ENCODE measurements at regions not wholly inside any gene's neighbourhood (a gene's known extent, or its start where the extent isn't known, plus 50 kb on each side); places are given as distances from the start of the nearest gene placed in this dataset.

- H3K4me1 ChIP-seq (ENCODE audit: insufficient read depth, low read length) = no peaks in the 10 kb centered on the region
- H3K9me3 ChIP-seq (ENCODE audit: low read length) = no peaks in the 10 kb centered on the region
- H3K4me3 ChIP-seq (ENCODE audit: low read depth in 1 of 2, low read length in 2 of 2) = no peak overlapping the region
- H3K9ac ChIP-seq (ENCODE audit: low read length) = no peak overlapping the region
- H3K27ac ChIP-seq (ENCODE audit: low read depth, low read length) = no peak overlapping the region
- no peaks in the 10 kb centered on the region for H3K36me3 ChIP-seq (ENCODE audit: insufficient read depth, low read length)
- no peaks in the 10 kb centered on the region for H3K27me3 ChIP-seq (ENCODE audit: control insufficient read depth in 1 of 2, insufficient read depth in 2 of 2, low read length in 2 of 2)
These were observed 423.4 kb downstream of the FOXO1 start for GRCh38 chr13:40243047-40243446.

GRCh38 chr13:40243982-40244381, 422.5 kb downstream of the FOXO1 start:
- no peak overlapping the region for H3K27ac ChIP-seq (ENCODE audit: low read depth, low read length)
- H3K9me3 ChIP-seq (ENCODE audit: low read length) = no peaks in the 10 kb centered on the region
- H3K36me3 ChIP-seq (ENCODE audit: insufficient read depth, low read length) = no peaks in the 10 kb centered on the region
- no peaks in the 10 kb centered on the region for H3K27me3 ChIP-seq (ENCODE audit: control insufficient read depth in 1 of 2, insufficient read depth in 2 of 2, low read length in 2 of 2)
- no peak overlapping the region for H3K9ac ChIP-seq (ENCODE audit: low read length)
- H3K4me1 ChIP-seq (ENCODE audit: insufficient read depth, low read length) = no peaks in the 10 kb centered on the region
- H3K4me3 ChIP-seq (ENCODE audit: low read depth in 1 of 2, low read length in 2 of 2) = no peak overlapping the region

GRCh38 chr13:40245567-40245966, 420.9 kb downstream of the FOXO1 start:
- no peak overlapping the region for H3K27ac ChIP-seq (ENCODE audit: low read depth, low read length)
- H3K9me3 ChIP-seq (ENCODE audit: low read length) = no peaks in the 10 kb centered on the region
- H3K4me1 ChIP-seq (ENCODE audit: insufficient read depth, low read length) = no peaks in the 10 kb centered on the region
- H3K27me3 ChIP-seq (ENCODE audit: control insufficient read depth in 1 of 2, insufficient read depth in 2 of 2, low read length in 2 of 2) = no peaks in the 10 kb centered on the region
- no peak overlapping the region for H3K4me3 ChIP-seq (ENCODE audit: low read depth in 1 of 2, low read length in 2 of 2)
- no peak overlapping the region for H3K9ac ChIP-seq (ENCODE audit: low read length)
- H3K36me3 ChIP-seq (ENCODE audit: insufficient read depth, low read length) = no peaks in the 10 kb centered on the region

- Histone ChIP-seq H3K9ac (ENCODE audit: low read length) (no peak overlapping the region), H3K36me3 (ENCODE audit: insufficient read depth, low read length) (no peaks in the 10 kb centered on the region), H3K4me1 (ENCODE audit: insufficient read depth, low read length) (no peaks in the 10 kb centered on the region), H3K27ac (ENCODE audit: low read depth, low read length) (no peak overlapping the region), H3K27me3 (ENCODE audit: control insufficient read depth in 1 of 2, insufficient read depth in 2 of 2, low read length in 2 of 2) (no peaks in the 10 kb centered on the region), H3K9me3 (ENCODE audit: low read length) (no peaks in the 10 kb centered on the region), H3K4me3 (ENCODE audit: low read depth in 1 of 2, low read length in 2 of 2) (no peak overlapping the region)
These were observed 418.6 kb downstream of the FOXO1 start for GRCh38 chr13:40247845-40248244.

GRCh38 chr13:40251343-40252032, 415.0 kb downstream of the FOXO1 start:
- H3K36me3 ChIP-seq (ENCODE audit: insufficient read depth, low read length) = no peaks in the 10 kb centered on the region
- H3K9ac ChIP-seq (ENCODE audit: low read length) = no peak overlapping the region
- no peaks in the 10 kb centered on the region for H3K9me3 ChIP-seq (ENCODE audit: low read length)
- H3K4me3 ChIP-seq (ENCODE audit: low read depth in 1 of 2, low read length in 2 of 2) = no peak overlapping the region
- no peaks in the 10 kb centered on the region for H3K27me3 ChIP-seq (ENCODE audit: control insufficient read depth in 1 of 2, insufficient read depth in 2 of 2, low read length in 2 of 2)
- H3K4me1 ChIP-seq (ENCODE audit: insufficient read depth, low read length) = no peaks in the 10 kb centered on the region
- no peak overlapping the region for H3K27ac ChIP-seq (ENCODE audit: low read depth, low read length)

GRCh38 chr13:40252241-40252640, 414.2 kb downstream of the FOXO1 start:
- H3K4me1 ChIP-seq (ENCODE audit: insufficient read depth, low read length) = no peaks in the 10 kb centered on the region
- no peaks in the 10 kb centered on the region for H3K27me3 ChIP-seq (ENCODE audit: control insufficient read depth in 1 of 2, insufficient read depth in 2 of 2, low read length in 2 of 2)
- H3K4me3 ChIP-seq (ENCODE audit: low read depth in 1 of 2, low read length in 2 of 2) = no peak overlapping the region
- H3K9me3 ChIP-seq (ENCODE audit: low read length) = no peaks in the 10 kb centered on the region
- H3K9ac ChIP-seq (ENCODE audit: low read length) = no peak overlapping the region
- no peaks in the 10 kb centered on the region for H3K36me3 ChIP-seq (ENCODE audit: insufficient read depth, low read length)
- no peak overlapping the region for H3K27ac ChIP-seq (ENCODE audit: low read depth, low read length)

GRCh38 chr13:40252676-40253075, 413.8 kb downstream of the FOXO1 start:
- Histone ChIP-seq H3K27me3 (ENCODE audit: control insufficient read depth in 1 of 2, insufficient read depth in 2 of 2, low read length in 2 of 2) (no peaks in the 10 kb centered on the region), H3K27ac (ENCODE audit: low read depth, low read length) (no peak overlapping the region), H3K36me3 (ENCODE audit: insufficient read depth, low read length) (no peaks in the 10 kb centered on the region), H3K4me3 (ENCODE audit: low read depth in 1 of 2, low read length in 2 of 2) (no peak overlapping the region), H3K4me1 (ENCODE audit: insufficient read depth, low read length) (no peaks in the 10 kb centered on the region), H3K9ac (ENCODE audit: low read length) (no peak overlapping the region), H3K9me3 (ENCODE audit: low read length) (no peaks in the 10 kb centered on the region)

GRCh38 chr13:40254394-40254793, 412.0 kb downstream of the FOXO1 start:
- H3K27ac ChIP-seq (ENCODE audit: low read depth, low read length) = no peak overlapping the region
- no peaks in the 10 kb centered on the region for H3K36me3 ChIP-seq (ENCODE audit: insufficient read depth, low read length)
- H3K9ac ChIP-seq (ENCODE audit: low read length) = no peak overlapping the region
- H3K9me3 ChIP-seq (ENCODE audit: low read length) = no peaks in the 10 kb centered on the region
- H3K4me1 ChIP-seq (ENCODE audit: insufficient read depth, low read length) = no peaks in the 10 kb centered on the region
- H3K4me3 ChIP-seq (ENCODE audit: low read depth in 1 of 2, low read length in 2 of 2) = no peak overlapping the region
- H3K27me3 ChIP-seq (ENCODE audit: control insufficient read depth in 1 of 2, insufficient read depth in 2 of 2, low read length in 2 of 2) = no peaks in the 10 kb centered on the region

- H3K4me1 ChIP-seq (ENCODE audit: insufficient read depth, low read length) = no peaks in the 10 kb centered on the region
- no peak overlapping the region for H3K27ac ChIP-seq (ENCODE audit: low read depth, low read length)
- H3K9me3 ChIP-seq (ENCODE audit: low read length) = no peaks in the 10 kb centered on the region
- H3K9ac ChIP-seq (ENCODE audit: low read length) = no peak overlapping the region
- H3K4me3 ChIP-seq (ENCODE audit: low read depth in 1 of 2, low read length in 2 of 2) = no peak overlapping the region
- no peaks in the 10 kb centered on the region for H3K36me3 ChIP-seq (ENCODE audit: insufficient read depth, low read length)
- H3K27me3 ChIP-seq (ENCODE audit: control insufficient read depth in 1 of 2, insufficient read depth in 2 of 2, low read length in 2 of 2) = no peaks in the 10 kb centered on the region
These were observed 410.9 kb downstream of the FOXO1 start for GRCh38 chr13:40255551-40255950.

GRCh38 chr13:40259899-40260298, 406.5 kb downstream of the FOXO1 start:
- no peaks in the 10 kb centered on the region for H3K4me1 ChIP-seq (ENCODE audit: insufficient read depth, low read length)
- H3K27me3 ChIP-seq (ENCODE audit: control insufficient read depth in 1 of 2, insufficient read depth in 2 of 2, low read length in 2 of 2) = no peaks in the 10 kb centered on the region
- H3K9ac ChIP-seq (ENCODE audit: low read length) = no peak overlapping the region
- H3K9me3 ChIP-seq (ENCODE audit: low read length) = no peaks in the 10 kb centered on the region
- H3K36me3 ChIP-seq (ENCODE audit: insufficient read depth, low read length) = no peaks in the 10 kb centered on the region
- no peak overlapping the region for H3K4me3 ChIP-seq (ENCODE audit: low read depth in 1 of 2, low read length in 2 of 2)
- H3K27ac ChIP-seq (ENCODE audit: low read depth, low read length) = no peak overlapping the region

GRCh38 chr13:40261336-40261735, 405.1 kb downstream of the FOXO1 start:
- Histone ChIP-seq H3K9me3 (ENCODE audit: low read length) (no peaks in the 10 kb centered on the region), H3K4me3 (ENCODE audit: low read depth in 1 of 2, low read length in 2 of 2) (no peak overlapping the region), H3K9ac (ENCODE audit: low read length) (no peak overlapping the region), H3K4me1 (ENCODE audit: insufficient read depth, low read length) (no peaks in the 10 kb centered on the region), H3K27me3 (ENCODE audit: control insufficient read depth in 1 of 2, insufficient read depth in 2 of 2, low read length in 2 of 2) (no peaks in the 10 kb centered on the region), H3K27ac (ENCODE audit: low read depth, low read length) (no peak overlapping the region), H3K36me3 (ENCODE audit: insufficient read depth, low read length) (no peaks in the 10 kb centered on the region)

GRCh38 chr13:40261947-40262346, 404.5 kb downstream of the FOXO1 start:
- H3K4me1 ChIP-seq (ENCODE audit: insufficient read depth, low read length) = no peaks in the 10 kb centered on the region
- no peaks in the 10 kb centered on the region for H3K36me3 ChIP-seq (ENCODE audit: insufficient read depth, low read length)
- no peaks in the 10 kb centered on the region for H3K9me3 ChIP-seq (ENCODE audit: low read length)
- no peak overlapping the region for H3K27ac ChIP-seq (ENCODE audit: low read depth, low read length)
- H3K4me3 ChIP-seq (ENCODE audit: low read depth in 1 of 2, low read length in 2 of 2) = no peak overlapping the region
- no peaks in the 10 kb centered on the region for H3K27me3 ChIP-seq (ENCODE audit: control insufficient read depth in 1 of 2, insufficient read depth in 2 of 2, low read length in 2 of 2)
- H3K9ac ChIP-seq (ENCODE audit: low read length) = no peak overlapping the region

Measured in muscle layer of colon (tissue), 2 donors.